GM13977 (cell line): ENCODE measurements at regions not wholly inside any gene's neighbourhood (a gene's known extent, or its start where the extent isn't known, plus 50 kb on each side); places are given as distances from the start of the nearest gene placed in this dataset.
"Not testable (repeated sequence)": the region's sequence is repeated elsewhere in the genome, so short reads cannot be mapped to it uniquely, and the experiment has no call there.

ENCODE experiments used
- DNase-seq: peaks from one replicate; pipeline ENCODE4 v3.0.0; 2012; ENCODE audit warnings: low spot score
- CTCF ChIP-seq: IDR thresholded peaks from 2 replicates; pipeline ENCODE4 v1.5.1; 2012; ENCODE audit warnings: mild to moderate bottlenecking, control low read depth; ENCODE audit not compliant: insufficient read depth; ENCODE audit errors: extremely low read depth, missing control alignments
- in situ Hi-C: fragments of 300-500 bp; cut with MboI; formaldehyde crosslinking; loops from one replicate; pipeline ENCODE4 v1.12.0; 2022; ENCODE audit warnings: low sequenced_read_pairs, low pct_unique_long_range_greater_than_20kb, mixed read lengths, inconsistent platforms; ENCODE audit not compliant: unreplicated experiment

DNA sequence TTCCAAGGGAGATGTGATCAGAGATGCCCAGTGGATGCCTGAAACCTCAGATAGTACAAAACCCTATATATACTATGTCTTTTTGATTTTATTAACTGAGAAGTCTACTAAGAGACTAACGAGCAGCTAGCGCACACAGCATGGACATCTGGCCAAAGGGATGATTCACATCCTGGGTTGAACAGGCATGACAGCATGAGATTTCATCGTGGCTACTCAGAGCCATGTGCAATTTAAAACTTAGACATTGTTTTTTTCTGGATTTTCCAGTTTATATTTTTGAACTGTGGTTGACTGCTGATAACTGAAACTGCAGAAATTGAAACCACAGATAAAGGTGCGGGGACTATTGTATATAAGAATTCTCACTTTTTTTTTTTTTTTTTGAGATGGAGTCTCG lies 2252.9 kb upstream of the AGA start:
- in situ Hi-C loops = no loop called here
- no peak for DNase-seq
- no peak for TF ChIP-seq CTCF

- in situ Hi-C loops = no loop called here
- TF ChIP-seq CTCF = no peak
- DNase-seq = no peak
These were observed 2256.1 kb upstream of the AGA start for GRCh38 chr4:179698321-179698720.

GRCh38 chr4:179709961-179710624 lies 2267.9 kb upstream of the AGA start:
- in situ Hi-C loops = no loop called here
- no peak for TF ChIP-seq CTCF
- no peak for DNase-seq

DNA sequence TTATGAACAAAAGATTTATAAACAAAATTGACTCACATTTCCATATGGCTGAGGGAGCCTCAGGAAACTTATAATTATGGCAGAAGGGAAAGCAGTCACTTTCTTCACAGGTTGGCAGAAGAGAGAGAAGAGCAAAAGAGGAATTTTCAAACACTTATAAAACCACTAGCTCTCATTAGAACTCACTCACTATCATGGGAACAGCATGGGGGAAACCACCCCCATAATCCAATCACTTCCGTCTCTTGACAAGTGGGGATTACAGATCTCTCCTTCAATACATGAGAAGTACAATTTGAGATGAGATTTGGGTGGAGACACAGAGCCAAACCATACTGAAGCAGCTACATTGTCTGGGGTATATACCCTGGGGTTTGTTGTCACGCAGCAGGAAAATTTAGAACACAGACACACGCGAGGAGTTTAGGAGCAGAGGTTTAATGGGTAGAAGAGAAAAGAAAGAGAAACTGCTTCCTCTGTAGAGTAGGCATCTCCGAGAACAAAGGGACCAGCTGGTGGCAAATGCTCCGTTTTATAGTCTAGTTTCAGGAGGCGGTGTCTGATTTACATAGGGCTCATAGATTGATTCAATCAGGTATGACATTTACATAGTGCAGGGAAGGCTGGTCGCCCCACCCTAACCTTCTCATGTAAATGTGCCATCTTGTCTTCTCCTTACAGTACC lies 2277.7 kb upstream of the AGA start:
- in situ Hi-C loops = no loop called here
- no peak for TF ChIP-seq CTCF
- DNase-seq = no peak

DNA sequence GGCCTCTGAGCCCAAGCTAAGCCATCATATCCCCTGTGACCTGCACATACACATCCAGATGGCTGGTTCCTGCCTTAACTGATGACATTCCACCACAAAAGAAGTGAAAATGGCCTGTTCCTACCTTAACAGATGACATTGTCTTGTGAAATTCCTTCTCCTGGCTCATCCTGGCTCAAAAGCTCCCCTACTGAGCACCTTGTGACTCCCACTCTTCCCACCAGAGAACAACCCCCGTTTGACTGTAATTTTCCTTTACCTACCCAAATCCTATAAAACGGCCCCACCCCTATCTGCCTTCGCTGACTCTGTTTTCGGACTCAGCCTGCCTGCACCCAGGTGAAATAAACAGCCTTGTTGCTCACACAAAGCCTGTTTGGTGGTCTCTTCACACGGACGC lies 2284.3 kb upstream of the AGA start:
- in situ Hi-C loops, DNase-seq: not testable (repeated sequence)

DNA sequence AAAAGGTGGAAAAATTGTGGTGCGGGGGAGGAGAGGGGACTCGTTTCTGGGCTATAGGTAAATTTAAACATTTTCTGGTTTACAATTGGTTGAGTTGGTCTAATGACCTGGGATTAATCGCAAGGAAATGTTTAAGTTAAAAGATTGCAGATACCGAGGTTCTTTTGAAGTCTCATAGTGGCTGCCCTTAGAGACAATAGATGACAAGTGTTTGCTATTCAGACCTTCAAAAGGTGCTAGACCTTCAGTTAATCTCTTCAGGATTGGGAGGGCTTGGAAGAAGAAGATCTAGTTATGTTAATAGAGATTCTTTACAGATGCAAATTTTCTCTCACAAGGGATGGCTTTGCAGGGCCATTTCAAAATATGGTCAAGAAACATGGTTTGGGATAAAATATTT lies 2286.1 kb upstream of the AGA start:
- in situ Hi-C loops = no loop called here
- no peak for DNase-seq
- TF ChIP-seq CTCF = no peak

GRCh38 chr4:179736820-179737219 lies 2294.6 kb upstream of the AGA start:
- in situ Hi-C loops, DNase-seq: not testable (repeated sequence)

- TF ChIP-seq CTCF = no peak
- DNase-seq = no peak
- in situ Hi-C loops = no loop called here
These were observed 2296.6 kb upstream of the AGA start for GRCh38 chr4:179738822-179739221.
